Neuronal stem cell (in vitro differentiated cells): ENCODE measurements at regions not wholly inside any gene's neighbourhood (a gene's known extent, or its start where the extent isn't known, plus 50 kb on each side); places are given as distances from the start of the nearest gene placed in this dataset.

Experiments used
- DNase-seq: peaks from one replicate; pipeline ENCODE4 v3.0.0-alpha.2; 2013; ENCODE audit warnings: low spot score
- H2AFZ ChIP-seq: one replicate; pipeline ENCODE4 v1.6.1; 2013; ENCODE audit warnings: mild to moderate bottlenecking, low read length, inconsistent platforms
- H2AK5ac ChIP-seq: 2 replicates; pipeline ENCODE4 v1.6.1; 2013; ENCODE audit warnings: low read depth, mild to moderate bottlenecking, inconsistent platforms, low read length, moderate library complexity, mixed read lengths
- H2BK120ac ChIP-seq: 2 replicates; pipeline ENCODE4 v1.6.1; 2013; ENCODE audit warnings: low read depth, mild to moderate bottlenecking, inconsistent platforms, low read length, moderate library complexity, mixed read lengths
- H2BK12ac ChIP-seq: one replicate; pipeline ENCODE4 v1.6.1; 2013; ENCODE audit warnings: low read length, inconsistent platforms
- H2BK15ac ChIP-seq: 2 replicates; pipeline ENCODE4 v1.6.1; 2013; ENCODE audit warnings: mild to moderate bottlenecking, low read length, inconsistent platforms, mixed read lengths
- H2BK5ac ChIP-seq: one replicate; pipeline ENCODE4 v1.6.1; 2013; ENCODE audit warnings: inconsistent platforms, mild to moderate bottlenecking, low read length, moderate library complexity
- H3K14ac ChIP-seq: one replicate; pipeline ENCODE4 v1.6.1; 2013; ENCODE audit warnings: low read length, inconsistent platforms
- H3K18ac ChIP-seq: 2 replicates; pipeline ENCODE4 v1.6.1; 2013; ENCODE audit warnings: low read length, inconsistent platforms
- H3K23ac ChIP-seq: 2 replicates; pipeline ENCODE4 v1.6.1; 2013; ENCODE audit warnings: low read depth, mild to moderate bottlenecking, mixed read lengths, low read length, inconsistent platforms; ENCODE audit not compliant: poor library complexity
- H3K27ac ChIP-seq: replicated peaks from 3 replicates; pipeline ENCODE4 v1.5.1; 2013; ENCODE audit warnings: low read length, inconsistent platforms
- H3K27me3 ChIP-seq, 3 experiments: 2 replicates each; pipeline ENCODE4 v1.6.1; 2013; ENCODE audit warnings: low read length in 3 of 3, mild to moderate bottlenecking in 2 of 3, inconsistent platforms in 1 of 3, low read depth in 1 of 3, mixed read lengths in 1 of 3, moderate library complexity in 1 of 3; ENCODE audit not compliant: control insufficient read depth in 3 of 3, insufficient read depth in 3 of 3
- H3K36me3 ChIP-seq, 2 donors: replicated peaks in 1 of 2; 2 replicates each; pipeline ENCODE4 v1.6.1; 2013; ENCODE audit warnings: low read length in 2 of 2; ENCODE audit not compliant: control insufficient read depth in 2 of 2, insufficient read depth in 2 of 2
- H3K4ac ChIP-seq: 2 replicates; pipeline ENCODE4 v1.6.1; 2013; ENCODE audit warnings: inconsistent platforms, mild to moderate bottlenecking, low read length, moderate library complexity
- H3K4me1 ChIP-seq, 2 donors: 1 replicate in 1 of 2; 2 replicates in 1 of 2; pipeline ENCODE4 v1.6.1; 2013; ENCODE audit warnings: low read length in 2 of 2, low read depth in 1 of 2; ENCODE audit not compliant: control insufficient read depth in 2 of 2, insufficient read depth in 1 of 2
- H3K4me2 ChIP-seq: one replicate; pipeline ENCODE4 v1.6.1; 2013; ENCODE audit warnings: mild to moderate bottlenecking, low read length, inconsistent platforms; ENCODE audit not compliant: insufficient read depth, poor library complexity, severe bottlenecking
- H3K4me3 ChIP-seq, 2 donors: 2 replicates each; pipeline ENCODE4 v1.5.1; 2013; ENCODE audit warnings: low read length in 2 of 2, mild to moderate bottlenecking in 2 of 2, inconsistent platforms in 1 of 2, moderate library complexity in 1 of 2
- H3K79me1 ChIP-seq: one replicate; pipeline ENCODE4 v1.6.1; 2013; ENCODE audit warnings: low read depth, mild to moderate bottlenecking, inconsistent platforms, low read length, moderate library complexity
- H3K9ac ChIP-seq: one replicate; pipeline ENCODE4 v1.6.1; 2013; ENCODE audit warnings: mild to moderate bottlenecking, low read depth, low read length, inconsistent platforms; ENCODE audit not compliant: poor library complexity
- H3K9me3 ChIP-seq, 2 donors: replicated peaks in 1 of 2; 2 replicates each; pipeline versions ENCODE3 to v1.6.1; 2013; ENCODE audit warnings: low read length in 2 of 2, mild to moderate bottlenecking in 2 of 2, inconsistent platforms in 1 of 2, low read depth in 1 of 2, mixed read lengths in 1 of 2, moderate library complexity in 1 of 2; ENCODE audit not compliant: control insufficient read depth in 2 of 2, insufficient read depth in 1 of 2
- H4K8ac ChIP-seq: one replicate; pipeline ENCODE4 v1.6.1; 2013; ENCODE audit warnings: low read depth, mild to moderate bottlenecking, inconsistent platforms, low read length, moderate library complexity
- H4K91ac ChIP-seq: one replicate; pipeline ENCODE4 v1.6.1; 2013; ENCODE audit warnings: low read length, low read depth, mild to moderate bottlenecking, inconsistent platforms; ENCODE audit not compliant: poor library complexity
- WGBS, 2 donors: extraction: QIAGEN DNeasy Blood & Tissue Kit; methylation state at CpG; one replicate each; pipeline ENCODE4 v1.1.7; 2013; ENCODE audit warnings: missing lambda C conversion rate in 2 of 2, mixed read lengths in 1 of 2; ENCODE audit not compliant: insufficient read length in 2 of 2, insufficient replicate concordance in 1 of 2; ENCODE audit errors: extremely low coverage in 2 of 2; 5-methylcytosine and 5-hydroxymethylcytosine counted together

DNA sequence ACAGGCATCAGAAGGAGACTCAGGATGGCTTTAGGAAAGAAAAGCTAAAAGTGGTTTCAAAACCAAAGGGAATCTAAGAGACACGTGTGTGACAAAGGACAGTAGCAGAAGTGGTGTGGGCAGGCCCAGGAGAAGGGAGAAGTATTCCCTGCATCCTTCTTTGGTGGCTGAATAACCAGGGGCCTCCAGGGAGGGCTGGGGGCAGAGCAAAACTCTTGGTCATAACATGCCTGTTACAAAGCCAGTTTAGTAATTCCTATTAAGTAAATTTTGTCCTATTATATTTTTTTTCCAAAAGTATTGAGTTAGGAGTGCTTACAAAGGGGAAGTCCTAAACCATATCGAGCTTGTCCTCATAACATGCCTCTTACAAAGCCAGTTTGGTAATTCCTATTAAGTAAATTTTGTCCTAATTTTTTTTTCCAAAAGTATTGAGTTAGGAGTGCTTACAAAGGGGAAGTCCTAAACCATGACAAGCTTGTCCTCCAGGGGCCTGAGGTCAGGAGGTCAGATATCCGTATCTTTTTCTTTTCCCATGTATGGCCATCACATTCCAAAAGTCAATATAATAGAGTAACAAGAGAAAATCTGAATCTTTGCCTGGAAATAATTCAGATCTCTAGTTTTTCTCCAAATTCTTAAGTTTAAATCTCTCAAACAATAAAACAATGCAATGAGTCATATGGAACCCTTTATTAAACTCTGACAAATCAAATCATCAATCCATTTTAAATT lies 509.2 kb downstream of the LTN1 start:
- Histone ChIP-seq H3K4ac (no peak overlapping the region), H3K27me3 (no peaks in the 10 kb centered on the region), H3K9me3 (no peaks in the 10 kb centered on the region), H3K18ac (no peak overlapping the region), H3K14ac (no peak overlapping the region), H2AFZ (no peak overlapping the region), H3K23ac (no peak overlapping the region), H3K9ac (no peak overlapping the region), H3K4me2 (no peak overlapping the region), H3K36me3 (no peaks in the 10 kb centered on the region), H3K27ac (no peak overlapping the region), H3K4me1 (no peaks in the 10 kb centered on the region), H2BK12ac (no peak overlapping the region), H4K91ac (no peak overlapping the region), H2BK120ac (no peak overlapping the region), H2AK5ac (no peak overlapping the region), H3K4me3 (no peak overlapping the region), H4K8ac (no peak overlapping the region), H2BK15ac (no peak overlapping the region), H3K79me1 (no peaks in the 10 kb centered on the region), H2BK5ac (no peak overlapping the region)
- no peak for DNase-seq
- no CpG with 5 or more reads among the region's 3 CpGs for WGBS, 2 donors

DNA sequence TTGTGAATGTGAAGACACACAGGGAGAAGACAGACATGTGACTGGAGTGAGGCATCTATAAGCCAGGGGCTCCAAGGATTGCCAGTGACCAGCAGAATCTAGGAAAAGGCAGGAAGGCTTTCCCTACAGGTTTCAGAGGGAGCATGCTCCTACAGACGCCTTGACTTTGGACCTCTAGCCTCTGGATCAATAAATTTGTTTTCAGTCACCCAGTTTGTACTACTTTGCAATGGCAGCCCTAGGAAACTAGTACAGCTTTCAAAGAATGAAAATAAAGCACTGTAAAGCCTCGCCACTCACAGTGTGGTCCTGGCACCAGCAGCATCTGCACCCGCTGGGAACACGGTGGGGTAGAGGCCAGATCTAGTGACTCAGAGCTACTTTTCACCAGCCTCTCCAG lies 510.0 kb downstream of the LTN1 start:
- Histone ChIP-seq H2AFZ (no peak overlapping the region), H3K23ac (no peak overlapping the region), H2BK12ac (no peak overlapping the region), H4K91ac (no peak overlapping the region), H3K9ac (no peak overlapping the region), H3K27me3 (no peaks in the 10 kb centered on the region), H3K36me3 (no peaks in the 10 kb centered on the region), H2AK5ac (no peak overlapping the region), H2BK5ac (no peak overlapping the region), H3K27ac (no peak overlapping the region), H3K4me1 (no peaks in the 10 kb centered on the region), H3K18ac (no peak overlapping the region), H3K4ac (no peak overlapping the region), H2BK15ac (no peak overlapping the region), H4K8ac (no peak overlapping the region), H3K14ac (no peak overlapping the region), H2BK120ac (no peak overlapping the region), H3K79me1 (no peaks in the 10 kb centered on the region), H3K4me2 (no peak overlapping the region), H3K4me3 (no peak overlapping the region), H3K9me3 (no peaks in the 10 kb centered on the region)
- DNase-seq = no peak
- no CpG with 5 or more reads among the region's 4 CpGs for WGBS, 2 donors

DNA sequence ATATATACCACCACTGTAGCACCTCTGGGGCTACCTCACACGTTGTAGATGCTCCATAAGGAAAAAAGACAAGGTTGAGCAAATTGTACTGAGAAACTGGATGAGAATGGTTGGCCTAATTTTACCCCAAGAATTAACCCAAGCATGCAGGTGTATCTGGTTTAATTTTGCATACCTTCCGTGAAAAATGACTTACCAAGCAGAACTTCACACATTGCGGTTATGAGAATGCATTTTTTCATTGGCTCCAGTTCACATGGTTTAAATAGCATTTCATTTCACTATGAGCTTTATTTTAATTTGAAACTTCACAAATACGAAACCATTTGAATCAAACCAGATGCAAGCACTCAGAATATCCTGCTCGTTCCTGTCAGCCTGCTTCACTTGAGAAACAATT lies 512.2 kb downstream of the LTN1 start:
- H3K36me3 ChIP-seq = no peaks in the 10 kb centered on the region
- no peak overlapping the region for H4K8ac ChIP-seq
- H3K79me1 ChIP-seq = no peaks in the 10 kb centered on the region
- no peak overlapping the region for H2BK120ac ChIP-seq
- no peak overlapping the region for H2AFZ ChIP-seq
- WGBS, 2 donors = no CpG with 5 or more reads among the region's 5 CpGs
- DNase-seq = no peak
- H2AK5ac ChIP-seq = no peak overlapping the region
- no peak overlapping the region for H3K18ac ChIP-seq
- no peak overlapping the region for H3K14ac ChIP-seq
- no peak overlapping the region for H3K4me3 ChIP-seq
- no peak overlapping the region for H3K27ac ChIP-seq
- no peak overlapping the region for H2BK15ac ChIP-seq
- no peaks in the 10 kb centered on the region for H3K9me3 ChIP-seq
- no peak overlapping the region for H3K4ac ChIP-seq
- no peak overlapping the region for H2BK12ac ChIP-seq
- H3K4me2 ChIP-seq = no peak overlapping the region
- no peaks in the 10 kb centered on the region for H3K4me1 ChIP-seq
- no peak overlapping the region for H2BK5ac ChIP-seq
- no peak overlapping the region for H3K23ac ChIP-seq
- H3K27me3 ChIP-seq = no peaks in the 10 kb centered on the region
- H3K9ac ChIP-seq = no peak overlapping the region
- no peak overlapping the region for H4K91ac ChIP-seq

DNA sequence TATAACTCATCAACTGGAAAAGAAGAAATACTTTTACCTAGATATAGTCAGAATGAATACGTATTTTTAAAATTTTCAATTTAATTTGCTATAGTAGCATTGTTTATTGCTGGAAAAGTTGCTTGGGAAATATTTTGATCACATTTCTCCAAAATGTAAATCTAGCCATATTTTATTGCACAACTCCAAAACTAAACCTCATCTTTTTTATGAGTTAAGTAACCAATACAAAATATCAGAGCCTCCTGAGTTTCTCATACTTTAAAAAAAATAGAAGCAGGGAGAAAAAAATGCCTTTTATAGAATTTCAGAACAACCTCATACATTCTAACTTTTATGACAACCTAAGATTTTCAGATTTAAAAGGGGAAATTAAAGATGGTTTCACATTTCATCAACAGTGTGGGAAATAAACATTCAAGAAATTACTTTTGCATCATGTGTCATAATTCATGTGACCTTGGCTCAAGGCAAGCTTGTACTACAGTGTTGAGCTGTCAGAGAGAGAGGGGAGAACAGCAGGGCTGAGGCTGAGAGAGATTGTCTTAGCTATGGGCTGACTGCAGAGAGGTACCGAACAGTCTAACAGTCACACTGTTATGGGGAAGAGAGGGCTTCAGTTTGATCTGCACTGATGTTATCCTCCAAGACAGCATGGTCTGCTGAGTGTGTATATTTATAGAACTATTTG lies 519.0 kb downstream of the LTN1 start:
- Histone ChIP-seq H3K4me1 (no peaks in the 10 kb centered on the region), H3K4me2 (no peak overlapping the region), H4K8ac (no peak overlapping the region), H3K9ac (no peak overlapping the region), H3K27me3 (no peaks in the 10 kb centered on the region), H3K4ac (no peak overlapping the region), H3K4me3 (no peak overlapping the region), H3K79me1 (no peaks in the 10 kb centered on the region), H2BK12ac (no peak overlapping the region), H2BK15ac (no peak overlapping the region), H3K9me3 (no peaks in the 10 kb centered on the region), H2AK5ac (no peak overlapping the region), H3K18ac (no peak overlapping the region), H3K14ac (no peak overlapping the region), H3K36me3 (no peaks in the 10 kb centered on the region), H2BK5ac (no peak overlapping the region), H3K27ac (no peak overlapping the region), H2AFZ (no peak overlapping the region), H2BK120ac (no peak overlapping the region), H3K23ac (no peak overlapping the region), H4K91ac (no peak overlapping the region)
- WGBS, 2 donors = no CpG with 5 or more reads among the region's 2 CpGs
- no peak for DNase-seq
